PC-9 (cell line): ENCODE measurements at regions not wholly inside any gene's neighbourhood (a gene's known extent, or its start where the extent isn't known, plus 50 kb on each side); places are given as distances from the start of the nearest gene placed in this dataset.

Experiments
- BruUV-seq: library from RNA; stranded (reverse); fragments of 400-500 nt; replicated peaks from 2 replicates; lab custom pipeline; 2021; lab: Mats Ljungman, UMichigan
- CTCF ChIA-PET: fragments of 300-600 bp; sonication (Branson Sonifier 250); formaldehyde crosslinking; loops from one replicate; lab custom pipeline; 2022; ENCODE audit warnings: antibody characterized with exemption; lab: Charles Lee
- POLR2A ChIA-PET: fragments of 300-600 bp; sonication (Branson Sonifier 250); formaldehyde crosslinking; loops from one replicate; lab custom pipeline; 2022; ENCODE audit warnings: antibody characterized with exemption; ENCODE audit not compliant: unreplicated experiment; lab: Charles Lee
- DNase-seq, 2 experiments: peaks; one replicate each; pipeline versions ENCODE4 v3.0.0 to v3.0.0-alpha.2; 2015 to 2022; ENCODE audit warnings: mixed read lengths in 1 of 2
- H2AFZ ChIP-seq: fragments of 200-600 bp; sonication (generic); 2 replicates; pipeline ENCODE4 v1.8.1; 2017; ENCODE audit warnings: antibody characterized with exemption
- H3F3A ChIP-seq: fragments of 200-600 bp; sonication (generic); 2 replicates; pipeline ENCODE4 v1.8.1; 2017; ENCODE audit warnings: antibody characterized with exemption, mild to moderate bottlenecking, low read depth; ENCODE audit not compliant: insufficient read depth
- H3K27ac ChIP-seq: fragments of 200-600 bp; sonication (generic); 2 replicates; pipeline ENCODE4 v1.6.1; 2016; ENCODE audit warnings: mixed run types
- H3K27me3 ChIP-seq: fragments of 200-600 bp; sonication (generic); 2 replicates; pipeline ENCODE4 v1.6.1; 2016; ENCODE audit warnings: low read depth, mixed run types; ENCODE audit not compliant: insufficient read depth
- H3K36me3 ChIP-seq: fragments of 200-600 bp; sonication (generic); 2 replicates; pipeline ENCODE4 v1.6.1; 2016; ENCODE audit warnings: low read depth, mixed run types
- H3K4me1 ChIP-seq: fragments of 200-600 bp; sonication (generic); replicated peaks from 2 replicates; pipeline ENCODE4 v1.6.1; 2016; ENCODE audit warnings: mixed run types; ENCODE audit not compliant: insufficient read depth
- H3K4me2 ChIP-seq: fragments of 200-600 bp; sonication (generic); 2 replicates; pipeline ENCODE4 v1.6.1; 2017; ENCODE audit warnings: mixed run types
- H3K4me3 ChIP-seq: fragments of 200-600 bp; sonication (generic); 2 replicates; pipeline ENCODE4 v1.6.1; 2016; ENCODE audit warnings: mixed run types
- H3K79me2 ChIP-seq: fragments of 200-600 bp; sonication (generic); 2 replicates; pipeline ENCODE4 v1.6.1; 2017; ENCODE audit warnings: low read depth, mixed run types
- H3K9me2 ChIP-seq: fragments of 200-600 bp; sonication (generic); 2 replicates; pipeline ENCODE4 v1.8.1; 2017; ENCODE audit warnings: mild to moderate bottlenecking; ENCODE audit not compliant: insufficient read depth
- H3K9me3 ChIP-seq: fragments of 200-600 bp; sonication (generic); 2 replicates; pipeline ENCODE4 v1.8.1; 2016; ENCODE audit warnings: low read depth; ENCODE audit not compliant: insufficient read depth
- H4K20me1 ChIP-seq: fragments of 200-600 bp; sonication (generic); 2 replicates; pipeline ENCODE4 v1.8.1; 2017; ENCODE audit not compliant: insufficient read depth
- CTCF ChIP-seq: fragments of 200-600 bp; sonication (generic); conservative IDR thresholded peaks from 2 replicates; pipeline ENCODE4 v1.6.1; 2017; ENCODE audit warnings: mixed run types, antibody characterized with exemption, mild to moderate bottlenecking, moderate library complexity
- EZH2 ChIP-seq: fragments of 200-600 bp; sonication (generic); IDR thresholded peaks from 2 replicates; pipeline ENCODE4 v1.8.0; 2017; ENCODE audit warnings: antibody characterized with exemption, low read depth
- intact Hi-C: fragments of 100-400 bp; cut with micrococcal nuclease; formaldehyde crosslinking; loops from one replicate; pipeline ENCODE4 v1.10.0; 2022; ENCODE audit not compliant: unreplicated experiment

GRCh38 chr7:68816491-68816890 lies 781.8 kb upstream of the AUTS2 start:
- POLR2A ChIA-PET, result no interaction called here
- H2AFZ ChIP-seq, result no peak overlapping the region
- TF ChIP-seq CTCF, result no peak
- TF ChIP-seq EZH2, result no peak
- H3K9me2 ChIP-seq, result no peaks in the 10 kb centered on the region
- H3K27me3 ChIP-seq, result no peaks in the 10 kb centered on the region
- H3K4me1 ChIP-seq, result peaks cover 13% of the 10 kb centered on the region
- no peak for DNase-seq
- no peaks in the 10 kb centered on the region for H3K9me3 ChIP-seq
- H3F3A ChIP-seq, result peaks cover 15% of the 10 kb centered on the region
- no peaks in the 10 kb centered on the region for H3K36me3 ChIP-seq
- no peak overlapping the region for H3K4me2 ChIP-seq
- no peak overlapping the region for H3K27ac ChIP-seq
- no peak overlapping the region for H3K4me3 ChIP-seq
- CTCF ChIA-PET, result no interaction called here
- BruUV-seq, result no TSS peak
- intact Hi-C loops, result no loop called here
- no peaks in the 10 kb centered on the region for H4K20me1 ChIP-seq
- no peaks in the 10 kb centered on the region for H3K79me2 ChIP-seq

GRCh38 chr7:68820321-68820720 lies 778.0 kb upstream of the AUTS2 start:
- Histone ChIP-seq H3K36me3 (no peaks in the 10 kb centered on the region), H3K4me2 (no peak overlapping the region), H3K4me3 (no peak overlapping the region), H4K20me1 (no peaks in the 10 kb centered on the region), H3K27me3 (no peaks in the 10 kb centered on the region), H3F3A (peaks cover 5% of the 10 kb centered on the region; the same call in 1 of the 2 replicates), H3K9me2 (no peaks in the 10 kb centered on the region), H3K4me1 (no peaks in the 10 kb centered on the region), H3K27ac (no peak overlapping the region), H2AFZ (no peak overlapping the region), H3K79me2 (no peaks in the 10 kb centered on the region), H3K9me3 (no peaks in the 10 kb centered on the region)
- no TSS peak for BruUV-seq
- DNase-seq, result no peak
- intact Hi-C loops, result no loop called here
- TF ChIP-seq CTCF (no peak), EZH2 (no peak)
- CTCF ChIA-PET, result no interaction called here
- POLR2A ChIA-PET, result no interaction called here

DNA sequence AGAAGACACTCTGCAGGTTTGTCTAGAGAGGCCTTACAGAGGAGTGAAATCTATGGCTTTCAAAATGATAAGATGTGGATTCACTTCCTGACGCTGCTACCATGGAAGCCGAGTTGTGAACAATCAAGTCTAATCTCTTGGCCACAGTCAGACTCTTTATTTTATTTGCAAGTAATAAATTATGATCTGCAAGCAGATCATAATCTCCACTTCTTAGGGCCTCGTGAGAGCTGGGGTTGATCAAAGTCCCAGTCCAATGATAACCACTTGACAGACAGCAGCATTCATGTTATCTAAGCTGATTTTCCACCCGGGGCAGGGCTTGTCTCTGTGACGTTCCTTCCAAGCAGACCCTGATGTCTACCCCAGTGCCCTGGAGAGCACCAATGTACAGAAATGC lies 776.4 kb upstream of the AUTS2 start:
- Histone ChIP-seq H4K20me1 (no peaks in the 10 kb centered on the region), H3K36me3 (no peaks in the 10 kb centered on the region), H3K27ac (no peak overlapping the region), H2AFZ (no peak overlapping the region), H3K27me3 (no peaks in the 10 kb centered on the region), H3F3A (peaks cover 5% of the 10 kb centered on the region; the same call in 1 of the 2 replicates), H3K4me1 (no peaks in the 10 kb centered on the region), H3K9me3 (no peaks in the 10 kb centered on the region), H3K9me2 (no peaks in the 10 kb centered on the region), H3K79me2 (no peaks in the 10 kb centered on the region), H3K4me2 (no peak overlapping the region), H3K4me3 (no peak overlapping the region)
- BruUV-seq, result no TSS peak
- TF ChIP-seq CTCF (no peak), EZH2 (no peak)
- intact Hi-C loops, result no loop called here
- ChIA-PET CTCF (no interaction called here), POLR2A (no interaction called here)
- DNase-seq, result no peak
